Duodenal mucosa (tissue), 2 donors: ENCODE measurements at regions not wholly inside any gene's neighbourhood (a gene's known extent, or its start where the extent isn't known, plus 50 kb on each side); places are given as distances from the start of the nearest gene placed in this dataset.
A peak's percentile ranks its signal among the peaks of the same experiment; 100 is the strongest.

Experiments used
- H3K27ac ChIP-seq: one replicate; pipeline ENCODE4 v1.7.0; 2013; ENCODE audit warnings: low read depth, low read length
- H3K27me3 ChIP-seq, 2 donors: one replicate each; pipeline ENCODE4 v1.7.0; 2013; ENCODE audit warnings: low read length in 2 of 2, control low read depth in 1 of 2; ENCODE audit not compliant: insufficient read depth in 2 of 2, control insufficient read depth in 1 of 2
- H3K36me3 ChIP-seq, 2 donors: one replicate each; pipeline ENCODE4 v1.7.0; 2013; ENCODE audit warnings: low read length in 2 of 2, control low read depth in 1 of 2; ENCODE audit not compliant: insufficient read depth in 2 of 2, control insufficient read depth in 1 of 2
- H3K4me1 ChIP-seq, 2 donors: one replicate each; pipeline ENCODE4 v1.7.0; 2013; ENCODE audit warnings: low read length in 2 of 2, control low read depth in 1 of 2; ENCODE audit not compliant: insufficient read depth in 2 of 2, control insufficient read depth in 1 of 2
- H3K4me3 ChIP-seq, 2 donors: one replicate each; pipeline ENCODE4 v1.7.0; 2013; ENCODE audit warnings: low read length in 2 of 2, low read depth in 1 of 2
- H3K9ac ChIP-seq, 2 donors: one replicate each; pipeline ENCODE4 v1.7.0; 2013; ENCODE audit warnings: low read length in 2 of 2, low read depth in 1 of 2
- H3K9me3 ChIP-seq, 2 donors: one replicate each; pipeline ENCODE4 v1.7.0; 2013; ENCODE audit warnings: low read length in 2 of 2, control low read depth in 1 of 2; ENCODE audit not compliant: control insufficient read depth in 1 of 2

DNA sequence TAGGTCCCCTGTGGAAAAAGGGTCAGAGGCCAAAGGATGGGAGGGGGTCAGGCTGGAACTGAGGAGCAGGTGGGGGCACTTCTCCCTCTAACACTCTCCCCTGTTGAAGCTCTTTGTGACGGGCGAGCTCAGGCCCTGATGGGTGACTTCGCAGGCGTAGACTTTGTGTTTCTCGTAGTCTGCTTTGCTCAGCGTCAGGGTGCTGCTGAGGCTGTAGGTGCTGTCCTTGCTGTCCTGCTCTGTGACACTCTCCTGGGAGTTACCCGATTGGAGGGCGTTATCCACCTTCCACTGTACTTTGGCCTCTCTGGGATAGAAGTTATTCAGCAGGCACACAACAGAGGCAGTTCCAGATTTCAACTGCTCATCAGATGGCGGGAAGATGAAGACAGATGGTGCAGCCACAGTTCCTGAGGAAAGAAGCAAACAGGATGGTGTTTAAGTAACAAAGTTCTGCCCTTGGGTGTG is 165.8 kb downstream of the RPIA start:
- no peak overlapping the region for H3K27ac ChIP-seq
- no peak overlapping the region for H3K9ac ChIP-seq
- H3K4me3 ChIP-seq, result no peak overlapping the region

DNA sequence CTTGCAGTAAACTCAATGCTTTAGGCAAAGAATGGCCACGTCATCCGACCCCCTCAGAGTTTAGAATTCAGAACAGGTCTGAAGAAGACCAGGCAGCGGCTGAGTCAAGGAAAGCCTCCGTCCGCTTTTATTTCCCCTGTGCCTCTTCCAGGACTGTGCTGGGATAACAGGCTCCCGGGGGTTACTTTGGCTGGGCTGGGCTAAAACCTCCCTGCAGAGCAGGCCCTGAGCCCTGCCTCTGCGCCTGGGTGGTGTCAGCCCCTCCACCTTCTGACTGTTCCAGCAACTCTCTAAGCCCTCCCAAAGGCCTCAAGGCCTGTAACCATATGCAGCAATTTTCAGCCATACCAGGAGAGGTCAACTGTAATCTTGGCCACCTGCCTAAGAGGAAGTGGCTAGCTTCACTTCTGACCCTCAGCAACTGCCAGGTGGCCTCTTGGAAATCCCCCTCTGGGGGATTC is 166.5 kb downstream of the RPIA start:
- Histone ChIP-seq H3K4me1 (peaks cover 7 to 12% of the 10 kb centered on the region in 2 donors), H3K9ac (no peak overlapping the region), H3K4me3 (no peak overlapping the region), H3K9me3 (no peaks in the 10 kb centered on the region), H3K27me3 (no peaks in the 10 kb centered on the region), H3K36me3 (no peaks in the 10 kb centered on the region), H3K27ac (no peak overlapping the region)

More for the DNA sequence above, 165.8 kb downstream of the RPIA start:
- Histone ChIP-seq H3K27me3 (no peaks in the 10 kb centered on the region), H3K36me3 (no peaks in the 10 kb centered on the region), H3K9me3 (no peaks in the 10 kb centered on the region), H3K4me1 (peaks cover 7 to 12% of the 10 kb centered on the region in 2 donors)

DNA sequence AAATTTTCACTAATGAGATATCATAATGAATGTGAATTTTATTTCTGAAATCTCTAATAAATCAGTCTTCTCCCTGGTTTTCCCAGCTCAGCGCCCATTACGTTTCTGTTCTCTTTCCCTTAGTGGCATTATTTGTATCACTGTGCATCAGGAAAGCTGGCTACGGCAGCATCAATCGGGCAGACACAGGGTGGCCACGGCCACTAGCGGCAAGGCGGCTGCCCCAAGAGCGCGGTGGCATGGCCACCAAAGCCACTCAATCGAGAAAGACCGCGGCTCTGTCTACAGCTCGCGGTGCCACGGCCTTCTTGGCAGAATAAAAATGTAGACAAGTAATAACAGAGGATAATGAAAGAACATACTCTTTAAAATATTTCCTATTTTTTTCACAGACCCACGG is 168.0 kb downstream of the RPIA start:
- H3K9me3 ChIP-seq, result no peaks in the 10 kb centered on the region
- H3K36me3 ChIP-seq, result no peaks in the 10 kb centered on the region
- H3K4me1 ChIP-seq, result peaks cover 7 to 12% of the 10 kb centered on the region in 2 donors
- H3K27me3 ChIP-seq, result no peaks in the 10 kb centered on the region
- H3K9ac ChIP-seq, result no peak overlapping the region
- H3K4me3 ChIP-seq, result no peak overlapping the region
- no peak overlapping the region for H3K27ac ChIP-seq

DNA sequence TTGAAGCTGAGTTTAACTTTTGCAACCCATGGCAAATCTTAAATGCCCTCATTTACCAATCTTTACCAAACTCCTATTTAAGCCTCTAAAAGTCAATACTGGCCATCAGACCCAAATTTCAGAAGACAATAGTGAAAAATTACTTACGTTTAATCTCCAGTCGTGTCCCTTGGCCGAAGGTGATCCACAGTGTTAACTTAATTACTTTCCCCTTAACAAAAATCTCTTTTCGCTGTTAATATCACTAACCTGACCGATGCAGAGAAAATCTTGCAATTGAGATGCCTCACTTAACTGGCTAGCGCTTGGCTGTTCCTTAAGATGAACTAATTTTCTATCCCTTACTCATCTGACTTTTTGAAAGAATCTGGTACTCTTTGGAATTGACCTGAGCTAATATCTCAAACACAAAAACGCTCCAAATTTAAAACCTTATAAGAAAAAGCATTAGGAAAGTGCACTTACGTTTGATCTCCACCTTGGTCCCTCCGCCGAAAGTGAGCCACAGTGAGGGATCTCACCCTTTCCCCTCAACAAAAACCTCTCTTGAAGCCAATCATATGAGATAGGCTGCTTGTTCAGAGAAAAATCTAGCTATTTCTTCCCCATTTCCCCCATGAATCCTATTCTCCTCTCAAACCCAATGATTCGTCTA is 169.1 kb downstream of the RPIA start:
- H3K36me3 ChIP-seq, result no peaks in the 10 kb centered on the region
- H3K4me3 ChIP-seq, result peak overlapping the region in 1 of 2 donors; percentile 18
- peak overlapping the region in 1 of 2 donors; percentile 6 for H3K9ac ChIP-seq
- H3K9me3 ChIP-seq, result no peaks in the 10 kb centered on the region
- no peak overlapping the region for H3K27ac ChIP-seq
- no peaks in the 10 kb centered on the region for H3K27me3 ChIP-seq
- H3K4me1 ChIP-seq, result peaks cover 7 to 12% of the 10 kb centered on the region in 2 donors

DNA sequence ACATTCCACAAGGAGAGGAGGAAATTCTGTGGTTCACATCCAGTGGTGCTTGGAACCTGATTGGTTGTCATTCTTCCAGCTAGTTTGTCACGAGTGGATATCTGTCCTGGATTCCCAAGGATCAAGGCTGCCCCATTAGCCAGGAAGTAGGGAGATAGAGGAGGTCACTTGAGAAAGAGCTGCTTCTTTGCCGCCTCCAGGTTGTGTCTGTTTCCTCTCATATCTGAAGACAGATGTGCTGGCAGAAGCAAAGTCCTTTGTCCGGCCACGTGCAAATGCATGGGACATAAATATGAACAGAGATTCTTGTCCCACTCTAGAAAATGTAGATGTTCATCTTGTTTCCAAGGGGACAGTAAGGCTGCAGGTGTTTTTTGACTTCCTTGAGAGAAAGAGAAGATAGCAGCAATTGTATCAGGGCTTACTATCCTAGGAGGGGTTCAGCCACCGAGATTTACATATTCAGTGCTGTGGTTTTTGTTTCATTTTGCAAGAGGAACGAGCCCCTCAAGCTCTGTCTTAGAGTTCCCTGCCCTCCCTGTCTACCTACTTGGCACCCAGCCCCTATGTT is 174.4 kb downstream of the RPIA start:
- Histone ChIP-seq H3K27me3 (peaks cover 0 to 4% of the 10 kb centered on the region in 2 donors), H3K27ac (no peak overlapping the region), H3K36me3 (no peaks in the 10 kb centered on the region), H3K4me1 (no peaks in the 10 kb centered on the region), H3K4me3 (peak overlapping the region in 1 of 2 donors; percentile 30), H3K9me3 (no peaks in the 10 kb centered on the region), H3K9ac (no peak overlapping the region)

DNA sequence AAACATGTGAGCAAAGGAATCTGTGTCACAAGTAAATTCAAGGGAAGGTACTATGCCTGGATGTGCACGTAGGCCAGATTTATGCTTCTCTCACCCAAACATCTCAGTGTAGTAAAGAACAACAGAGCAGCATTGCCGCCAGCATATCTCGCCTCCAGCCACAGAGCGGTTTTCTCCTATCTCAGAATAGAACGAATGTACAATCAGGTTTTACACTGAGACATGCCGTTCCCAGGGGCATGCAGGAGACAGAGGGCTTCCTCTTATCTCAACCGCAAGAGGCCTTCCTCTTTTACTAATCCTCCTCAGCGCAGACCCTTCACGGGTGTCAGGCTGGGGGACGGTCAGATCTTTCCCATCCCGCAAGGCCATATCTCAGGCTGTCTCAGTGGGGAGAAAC is 175.3 kb downstream of the RPIA start:
- H3K4me3 ChIP-seq, result no peak overlapping the region
- no peaks in the 10 kb centered on the region for H3K36me3 ChIP-seq
- peaks cover 0 to 4% of the 10 kb centered on the region in 2 donors for H3K27me3 ChIP-seq
- H3K9me3 ChIP-seq, result no peaks in the 10 kb centered on the region
- no peak overlapping the region for H3K9ac ChIP-seq
- no peak overlapping the region for H3K27ac ChIP-seq
- H3K4me1 ChIP-seq, result no peaks in the 10 kb centered on the region

DNA sequence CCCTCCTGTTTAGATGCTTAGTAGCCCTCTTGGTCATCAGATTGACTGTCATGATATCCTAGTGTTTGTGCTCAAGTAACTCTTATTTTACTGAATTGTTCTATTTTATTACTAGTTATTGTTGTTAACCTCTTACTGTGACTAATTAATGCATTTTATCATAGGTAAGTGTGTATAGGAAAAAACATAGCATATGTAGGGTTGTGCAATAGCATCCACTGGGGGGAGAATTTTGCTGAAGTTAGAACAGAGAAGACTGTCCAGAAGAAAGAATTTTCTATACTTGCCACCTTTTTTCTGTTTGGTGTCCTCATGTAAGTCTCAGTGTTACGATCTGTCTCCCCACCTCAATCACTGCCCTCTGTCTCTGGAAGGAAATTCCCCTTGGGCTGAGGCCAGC is 177.4 kb downstream of the RPIA start:
- Histone ChIP-seq H3K9ac (no peak overlapping the region), H3K9me3 (no peaks in the 10 kb centered on the region), H3K27ac (no peak overlapping the region), H3K4me3 (no peak overlapping the region), H3K4me1 (no peaks in the 10 kb centered on the region), H3K27me3 (peaks cover 0 to 4% of the 10 kb centered on the region in 2 donors), H3K36me3 (no peaks in the 10 kb centered on the region)

DNA sequence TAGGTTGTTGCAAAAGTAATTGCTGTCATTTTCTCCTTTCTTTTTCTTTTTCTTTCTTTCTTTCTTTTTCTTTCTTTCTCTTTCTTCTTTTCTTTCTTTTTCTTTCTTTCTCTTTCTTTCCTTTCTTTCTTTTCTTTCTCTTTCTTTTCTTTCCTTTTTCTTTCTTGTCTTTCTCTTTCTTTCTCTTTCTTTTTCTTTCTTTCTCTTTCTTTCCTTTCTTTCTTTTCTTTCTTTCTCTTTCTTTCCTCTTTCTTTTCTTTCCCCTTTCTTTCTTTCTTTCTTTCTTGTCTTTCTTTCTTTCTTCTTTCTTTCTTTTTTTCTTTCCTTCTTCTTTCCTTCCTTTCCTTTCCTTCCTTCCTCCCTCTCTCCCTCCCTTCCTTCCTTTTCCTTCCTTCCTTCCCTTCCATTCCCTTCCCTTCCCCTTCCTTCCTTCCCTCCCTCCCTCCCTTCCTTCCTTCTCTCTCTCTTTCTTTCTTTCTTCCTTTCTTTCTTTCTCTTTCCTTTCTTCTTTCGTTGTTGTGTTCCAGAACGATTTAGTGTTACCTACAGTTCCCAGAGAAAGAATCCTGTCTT is 178.9 kb downstream of the RPIA start:
- no peak overlapping the region for H3K4me3 ChIP-seq
- no peak overlapping the region for H3K9ac ChIP-seq
- H3K27me3 ChIP-seq, result peaks cover 0 to 4% of the 10 kb centered on the region in 2 donors
- H3K27ac ChIP-seq, result no peak overlapping the region
- H3K9me3 ChIP-seq, result no peaks in the 10 kb centered on the region
- H3K36me3 ChIP-seq, result no peaks in the 10 kb centered on the region
- H3K4me1 ChIP-seq, result no peaks in the 10 kb centered on the region

DNA sequence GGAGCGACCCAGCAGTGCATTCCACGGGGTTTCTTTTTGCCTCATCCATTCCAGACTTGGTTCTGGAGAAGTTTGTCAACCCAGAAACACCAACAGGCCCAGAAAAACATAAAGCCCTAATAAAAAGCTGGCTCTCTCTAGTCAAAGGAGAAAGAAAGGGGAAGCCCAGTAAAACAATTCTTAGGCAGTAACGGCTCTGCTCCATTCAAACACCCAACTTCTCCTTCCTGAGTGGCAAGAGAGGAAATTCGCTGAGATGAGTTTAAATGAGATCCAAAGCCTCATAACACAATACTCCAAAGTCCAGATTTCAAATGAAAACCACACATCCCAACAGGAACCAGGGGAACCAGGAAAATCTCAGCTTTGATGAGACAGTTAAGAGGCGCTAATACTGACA is 179.9 kb downstream of the RPIA start:
- H3K9ac ChIP-seq, result no peak overlapping the region
- H3K27me3 ChIP-seq, result peaks cover 0 to 7% of the 10 kb centered on the region in 2 donors
- no peak overlapping the region for H3K27ac ChIP-seq
- H3K36me3 ChIP-seq, result no peaks in the 10 kb centered on the region
- no peak overlapping the region for H3K4me3 ChIP-seq
- no peaks in the 10 kb centered on the region for H3K9me3 ChIP-seq
- no peaks in the 10 kb centered on the region for H3K4me1 ChIP-seq

DNA sequence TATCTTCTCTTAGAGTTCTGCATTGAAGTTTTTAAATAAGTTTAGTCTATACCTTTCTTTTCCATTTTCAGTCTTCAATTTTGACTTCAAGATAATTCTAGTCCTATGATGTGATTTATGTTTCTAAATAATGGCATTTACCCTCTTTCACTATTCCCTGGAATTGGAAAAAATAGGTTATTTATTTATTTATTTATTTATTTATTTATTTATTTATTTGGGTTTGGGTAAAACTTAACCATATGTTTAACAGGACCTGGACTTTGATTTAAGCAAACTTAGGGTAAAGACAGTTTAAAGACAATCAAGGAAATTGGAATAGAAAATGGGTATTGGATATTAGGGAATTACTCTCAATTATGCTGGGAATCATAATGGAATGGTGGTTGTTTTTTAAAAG is 182.1 kb downstream of the RPIA start:
- no peak overlapping the region for H3K4me3 ChIP-seq
- no peaks in the 10 kb centered on the region for H3K4me1 ChIP-seq
- no peaks in the 10 kb centered on the region for H3K36me3 ChIP-seq
- H3K9me3 ChIP-seq, result no peaks in the 10 kb centered on the region
- no peak overlapping the region for H3K27ac ChIP-seq
- peaks cover 0 to 7% of the 10 kb centered on the region in 2 donors for H3K27me3 ChIP-seq
- H3K9ac ChIP-seq, result no peak overlapping the region
